Body of pancreas (tissue), 4 donors: ENCODE measurements at regions not wholly inside any gene's neighbourhood (a gene's known extent, or its start where the extent isn't known, plus 50 kb on each side); places are given as distances from the start of the nearest gene placed in this dataset.

ENCODE experiments used
- ATAC-seq: fragments of 150-250 bp; one replicate; pipeline ENCODE4 v1.9.1; 2016
- DNase-seq, 4 donors: peaks; one replicate each; pipeline ENCODE4 v3.0.0-alpha.2; 2019
- H3K27ac ChIP-seq, 4 donors: fragments of 200-600 bp; sonication (generic); 1 replicate in 3 of 4; 2 replicates in 1 of 4; pipeline versions ENCODE4 v1.5.1 to v1.6.1; 2016 to 2019; ENCODE audit warnings: mild to moderate bottlenecking in 1 of 4, mixed read lengths in 1 of 4, moderate library complexity in 1 of 4
- H3K27me3 ChIP-seq, 2 donors: fragments of 200-600 bp; sonication (generic); one replicate each; pipeline ENCODE4 v1.6.0; 2016; ENCODE audit warnings: mild to moderate bottlenecking in 1 of 2
- H3K36me3 ChIP-seq, 2 donors: fragments of 200-600 bp; sonication (generic); replicated peaks in 1 of 2; 2 replicates each; pipeline ENCODE4 v1.5.1; 2016; ENCODE audit warnings: low read depth in 2 of 2; ENCODE audit not compliant: insufficient read depth in 1 of 2
- H3K4me1 ChIP-seq: fragments of 200-600 bp; sonication (generic); one replicate; pipeline ENCODE4 v1.6.0; 2016
- H3K4me3 ChIP-seq, 2 donors: fragments of 200-600 bp; sonication (generic); 1 replicate in 1 of 2; 2 replicates in 1 of 2; pipeline ENCODE4 v1.5.1; 2016 to 2019
- H3K9me3 ChIP-seq, 3 donors: fragments of 200-600 bp; sonication (generic); 1 replicate in 2 of 3; 2 replicates in 1 of 3; pipeline ENCODE4 v1.5.1; 2016
- CTCF ChIP-seq, 7 experiments: fragments of 450-650 bp in 4 of 7; fragments of 200-600 bp in 3 of 7; sonication (generic) in 3 of 7; IDR thresholded peaks; one replicate each; pipeline ENCODE4 v1.5.1; 2016 to 2019; ENCODE audit warnings: antibody characterized with exemption in 7 of 7
- POLR2A ChIP-seq, 3 donors: fragments of 450-650 bp; IDR thresholded peaks; one replicate each; pipeline ENCODE4 v1.6.1; 2016; ENCODE audit warnings: antibody characterized with exemption in 3 of 3, mild to moderate bottlenecking in 2 of 3
- WGBS, 2 donors: methylation state at CpG; one replicate each; pipeline ENCODE4 v1.1.5; 2017; 5-methylcytosine and 5-hydroxymethylcytosine counted together
- intact Hi-C: fragments of 100-400 bp; cut with DNase I; formaldehyde crosslinking; loops from one replicate; pipeline ENCODE4 v1.15.1; 2023

- no peak for DNase-seq
- 48 to 60% methylated on average over 5 of the region's 5 CpGs for WGBS, 2 donors
- H3K36me3 ChIP-seq = no peaks in the 10 kb centered on the region
- no peaks in the 10 kb centered on the region for H3K9me3 ChIP-seq
- H3K4me1 ChIP-seq = no peaks in the 10 kb centered on the region
- TF ChIP-seq POLR2A (IDR thresholded peaks at IDR 0.05) (no peak), CTCF (IDR thresholded peaks at IDR 0.05) (no peak)
- H3K27me3 ChIP-seq = no peaks in the 10 kb centered on the region
- ATAC-seq = no peak
- no peak overlapping the region for H3K4me3 ChIP-seq
- intact Hi-C loops = no loop called here
- no peak overlapping the region for H3K27ac ChIP-seq
Observed at GRCh38 chr14:97539411-97539795, 742.2 kb downstream of the VRK1 start.

GRCh38 chr14:97539884-97540283 is 742.7 kb downstream of the VRK1 start:
- no peaks in the 10 kb centered on the region for H3K27me3 ChIP-seq
- WGBS, 2 donors = 46 to 48% methylated on average over 3 of the region's 3 CpGs
- no peaks in the 10 kb centered on the region for H3K4me1 ChIP-seq
- no peak overlapping the region for H3K4me3 ChIP-seq
- intact Hi-C loops = no loop called here
- TF ChIP-seq POLR2A (IDR thresholded peaks at IDR 0.05) (no peak), CTCF (IDR thresholded peaks at IDR 0.05) (no peak)
- ATAC-seq = no peak
- H3K27ac ChIP-seq = no peak overlapping the region
- no peak for DNase-seq
- no peaks in the 10 kb centered on the region for H3K9me3 ChIP-seq
- H3K36me3 ChIP-seq = no peaks in the 10 kb centered on the region

GRCh38 chr14:97543221-97543620 is 746.0 kb downstream of the VRK1 start:
- H3K9me3 ChIP-seq = no peaks in the 10 kb centered on the region
- H3K4me1 ChIP-seq = no peaks in the 10 kb centered on the region
- ATAC-seq = no peak
- no peak overlapping the region for H3K27ac ChIP-seq
- intact Hi-C loops = no loop called here
- no peaks in the 10 kb centered on the region for H3K27me3 ChIP-seq
- H3K4me3 ChIP-seq = no peak overlapping the region
- H3K36me3 ChIP-seq = no peaks in the 10 kb centered on the region
- no peak for DNase-seq
- 61 to 62% methylated on average over 5 of the region's 5 CpGs for WGBS, 2 donors
- no peak for TF ChIP-seq CTCF (IDR thresholded peaks at IDR 0.05)
- no peak for TF ChIP-seq POLR2A (IDR thresholded peaks at IDR 0.05)

GRCh38 chr14:97543816-97544215 is 746.6 kb downstream of the VRK1 start:
- no peaks in the 10 kb centered on the region for H3K36me3 ChIP-seq
- no peaks in the 10 kb centered on the region for H3K9me3 ChIP-seq
- H3K4me3 ChIP-seq = no peak overlapping the region
- no peak for TF ChIP-seq POLR2A (IDR thresholded peaks at IDR 0.05)
- TF ChIP-seq CTCF (IDR thresholded peaks at IDR 0.05) = no peak
- WGBS, 2 donors = 27 to 36% methylated on average over 1 of the region's 1 CpG
- H3K27me3 ChIP-seq = no peaks in the 10 kb centered on the region
- DNase-seq (no peak), ATAC-seq (no peak)
- no peaks in the 10 kb centered on the region for H3K4me1 ChIP-seq
- H3K27ac ChIP-seq = no peak overlapping the region
- intact Hi-C loops = no loop called here

GRCh38 chr14:97544571-97544970 is 747.4 kb downstream of the VRK1 start:
- WGBS, 2 donors = 71 to 81% methylated on average over 4 of the region's 4 CpGs
- TF ChIP-seq CTCF (IDR thresholded peaks at IDR 0.05) (no peak), POLR2A (IDR thresholded peaks at IDR 0.05) (no peak)
- peak in 1 of 4 donors; percentile 20 for DNase-seq
- no peaks in the 10 kb centered on the region for H3K36me3 ChIP-seq
- intact Hi-C loops = no loop called here
- no peaks in the 10 kb centered on the region for H3K4me1 ChIP-seq
- no peak overlapping the region for H3K27ac ChIP-seq
- no peak overlapping the region for H3K4me3 ChIP-seq
- no peaks in the 10 kb centered on the region for H3K27me3 ChIP-seq
- H3K9me3 ChIP-seq = no peaks in the 10 kb centered on the region
- ATAC-seq = no peak
